Activated naive CD4-positive, alpha-beta T cell treated with anti-CD3 and anti-CD28 coated beads, Interleukin-2, amount 50 U/mL, for 24 hours (primary cell): ENCODE measurements at regions not wholly inside any gene's neighbourhood (a gene's known extent, or its start where the extent isn't known, plus 50 kb on each side); places are given as distances from the start of the nearest gene placed in this dataset.
"Not testable (repeated sequence)": the region's sequence is repeated elsewhere in the genome, so short reads cannot be mapped to it uniquely, and the experiment has no call there.

ENCODE experiments used
- H3K27ac Mint-ChIP-seq: one replicate; pipeline ENCODE4 v1.8.0; 2021; ENCODE audit warnings: mild to moderate bottlenecking, mixed read lengths
- H3K27me3 Mint-ChIP-seq: one replicate; pipeline ENCODE4 v1.8.0; 2021; ENCODE audit warnings: mixed read lengths
- H3K36me3 Mint-ChIP-seq: one replicate; pipeline ENCODE4 v1.8.0; 2021; ENCODE audit warnings: mixed read lengths
- H3K4me1 Mint-ChIP-seq: one replicate; pipeline ENCODE4 v1.8.0; 2021; ENCODE audit warnings: mixed read lengths
- H3K4me3 Mint-ChIP-seq: one replicate; pipeline ENCODE4 v1.8.0; 2021; ENCODE audit warnings: mild to moderate bottlenecking, mixed read lengths
- H3K9me3 Mint-ChIP-seq: one replicate; pipeline ENCODE4 v1.8.0; 2021; ENCODE audit warnings: mixed read lengths

- no peaks in the 10 kb centered on the region for H3K36me3 Mint-ChIP-seq
- peaks cover 5% of the 10 kb centered on the region for H3K27me3 Mint-ChIP-seq
- H3K9me3 Mint-ChIP-seq: peaks cover 6% of the 10 kb centered on the region
- H3K4me1 Mint-ChIP-seq: no peaks in the 10 kb centered on the region
- no peak overlapping the region for H3K4me3 Mint-ChIP-seq
- no peak overlapping the region for H3K27ac Mint-ChIP-seq
Observed at GRCh38 chr6:168255283-168255881, 64.2 kb downstream of the DACT2 start.

GRCh38 chr6:168252267-168252666 is 67.3 kb downstream of the DACT2 start:
- Mint-ChIP-seq H3K27ac (no peak overlapping the region), H3K27me3 (peaks cover 4% of the 10 kb centered on the region), H3K4me3 (no peak overlapping the region), H3K36me3 (no peaks in the 10 kb centered on the region), H3K9me3 (peaks cover 6% of the 10 kb centered on the region), H3K4me1 (no peaks in the 10 kb centered on the region)

GRCh38 chr6:168250250-168250649 is 69.3 kb downstream of the DACT2 start:
- Mint-ChIP-seq H3K36me3 (no peaks in the 10 kb centered on the region), H3K9me3 (peaks cover 6% of the 10 kb centered on the region), H3K27me3 (peaks cover 4% of the 10 kb centered on the region), H3K4me1 (no peaks in the 10 kb centered on the region), H3K4me3 (no peak overlapping the region), H3K27ac (no peak overlapping the region)

- H3K9me3 Mint-ChIP-seq: peaks cover 2% of the 10 kb centered on the region
- peaks cover under 1% of the 10 kb centered on the region for H3K27me3 Mint-ChIP-seq
- H3K36me3 Mint-ChIP-seq: no peaks in the 10 kb centered on the region
- no peaks in the 10 kb centered on the region for H3K4me1 Mint-ChIP-seq
- H3K4me3 Mint-ChIP-seq: no peak overlapping the region
- no peak overlapping the region for H3K27ac Mint-ChIP-seq
Observed at GRCh38 chr6:168249746-168250145, 69.8 kb downstream of the DACT2 start.

- Mint-ChIP-seq H3K27me3 (no peaks in the 10 kb centered on the region), H3K36me3 (no peaks in the 10 kb centered on the region), H3K4me3 (no peak overlapping the region), H3K9me3 (no peaks in the 10 kb centered on the region), H3K4me1 (no peaks in the 10 kb centered on the region), H3K27ac (no peak overlapping the region)
Observed at GRCh38 chr6:168248148-168248620, 71.4 kb downstream of the DACT2 start.

GRCh38 chr6:168247443-168248147 is 72.0 kb downstream of the DACT2 start:
- Mint-ChIP-seq H3K4me1 (no peaks in the 10 kb centered on the region), H3K27me3 (no peaks in the 10 kb centered on the region)

GRCh38 chr6:168244961-168245551 is 74.5 kb downstream of the DACT2 start:
- Mint-ChIP-seq H3K27ac (no peak overlapping the region), H3K4me1 (no peaks in the 10 kb centered on the region), H3K4me3 (no peak overlapping the region), H3K9me3 (no peaks in the 10 kb centered on the region), H3K36me3 (no peaks in the 10 kb centered on the region), H3K27me3 (no peaks in the 10 kb centered on the region)

More at GRCh38 chr6:168247443-168248147, 72.0 kb downstream of the DACT2 start:
- Mint-ChIP-seq H3K9me3 (no peaks in the 10 kb centered on the region), H3K4me3 (no peak overlapping the region), H3K36me3 (no peaks in the 10 kb centered on the region), H3K27ac (no peak overlapping the region)

- H3K9me3 Mint-ChIP-seq: no peaks in the 10 kb centered on the region
- no peak overlapping the region for H3K27ac Mint-ChIP-seq
- H3K27me3 Mint-ChIP-seq: no peaks in the 10 kb centered on the region
- H3K4me1 Mint-ChIP-seq: no peaks in the 10 kb centered on the region
- no peak overlapping the region for H3K4me3 Mint-ChIP-seq
- H3K36me3 Mint-ChIP-seq: no peaks in the 10 kb centered on the region
Observed at GRCh38 chr6:168243812-168244376, 75.7 kb downstream of the DACT2 start.

- Mint-ChIP-seq H3K4me1 (no peaks in the 10 kb centered on the region), H3K4me3 (no peak overlapping the region), H3K9me3 (no peaks in the 10 kb centered on the region), H3K27ac (no peak overlapping the region), H3K36me3 (no peaks in the 10 kb centered on the region), H3K27me3 (no peaks in the 10 kb centered on the region)
Observed at GRCh38 chr6:168242940-168243225, 76.7 kb downstream of the DACT2 start.

- no peak overlapping the region for H3K4me3 Mint-ChIP-seq
- H3K4me1 Mint-ChIP-seq: no peaks in the 10 kb centered on the region
- no peak overlapping the region for H3K27ac Mint-ChIP-seq
- no peaks in the 10 kb centered on the region for H3K27me3 Mint-ChIP-seq
- H3K9me3 Mint-ChIP-seq: no peaks in the 10 kb centered on the region
- H3K36me3 Mint-ChIP-seq: no peaks in the 10 kb centered on the region
Observed at GRCh38 chr6:168242111-168242939, 77.3 kb downstream of the DACT2 start.

- Mint-ChIP-seq H3K27me3 (no peaks in the 10 kb centered on the region), H3K4me3 (no peak overlapping the region), H3K36me3 (no peaks in the 10 kb centered on the region), H3K4me1 (no peaks in the 10 kb centered on the region), H3K9me3 (no peaks in the 10 kb centered on the region), H3K27ac (no peak overlapping the region)
Observed at GRCh38 chr6:168240160-168240559, 79.4 kb downstream of the DACT2 start.

GRCh38 chr6:168239044-168239773 is 80.4 kb downstream of the DACT2 start:
- H3K27me3 Mint-ChIP-seq: no peaks in the 10 kb centered on the region
- no peaks in the 10 kb centered on the region for H3K9me3 Mint-ChIP-seq
- no peak overlapping the region for H3K4me3 Mint-ChIP-seq
- no peaks in the 10 kb centered on the region for H3K4me1 Mint-ChIP-seq
- no peak overlapping the region for H3K27ac Mint-ChIP-seq
- no peaks in the 10 kb centered on the region for H3K36me3 Mint-ChIP-seq

- no peaks in the 10 kb centered on the region for H3K9me3 Mint-ChIP-seq
- no peaks in the 10 kb centered on the region for H3K4me1 Mint-ChIP-seq
- H3K4me3 Mint-ChIP-seq: no peak overlapping the region
- H3K27me3 Mint-ChIP-seq: no peaks in the 10 kb centered on the region
- no peaks in the 10 kb centered on the region for H3K36me3 Mint-ChIP-seq
- no peak overlapping the region for H3K27ac Mint-ChIP-seq
Observed at GRCh38 chr6:168238159-168238909, 81.2 kb downstream of the DACT2 start.

GRCh38 chr6:168233875-168234213 is 85.7 kb downstream of the DACT2 start:
- H3K4me3 Mint-ChIP-seq, H3K27ac Mint-ChIP-seq, H3K9me3 Mint-ChIP-seq, H3K27me3 Mint-ChIP-seq, H3K4me1 Mint-ChIP-seq, H3K36me3 Mint-ChIP-seq: not testable (repeated sequence)
